Sigmoid colon (tissue), 6 donors: ENCODE measurements at regions not wholly inside any gene's neighbourhood (a gene's known extent, or its start where the extent isn't known, plus 50 kb on each side); places are given as distances from the start of the nearest gene placed in this dataset.

Source experiments
- DNase-seq: peaks from one replicate; pipeline ENCODE4 v3.0.0-alpha.2; 2019
- H3K27ac ChIP-seq, 4 donors: fragments of 200-600 bp; sonication (generic); one replicate each; pipeline ENCODE4 v1.5.1; 2016 to 2019; ENCODE audit warnings: mild to moderate bottlenecking in 1 of 4
- H3K27me3 ChIP-seq, 3 donors: fragments of 200-600 bp; sonication (generic); one replicate each; pipeline ENCODE4 v1.5.1; 2019; ENCODE audit warnings: mild to moderate bottlenecking in 1 of 3
- H3K36me3 ChIP-seq, 4 donors: fragments of 200-600 bp; sonication (generic); one replicate each; pipeline ENCODE4 v1.5.1; 2016 to 2019
- H3K4me1 ChIP-seq, 4 donors: fragments of 200-600 bp; sonication (generic); one replicate each; pipeline ENCODE4 v1.5.1; 2017 to 2019
- H3K4me3 ChIP-seq, 4 donors: fragments of 200-600 bp; sonication (generic); one replicate each; pipeline ENCODE4 v1.5.1; 2017 to 2019; ENCODE audit warnings: mild to moderate bottlenecking in 2 of 4, moderate library complexity in 1 of 4
- H3K9me3 ChIP-seq, 4 donors: fragments of 200-600 bp in 3 of 4; sonication (generic) in 3 of 4; one replicate each; pipeline versions ENCODE4 v1.5.1 to v1.6.1; 2013 to 2019
- CTCF ChIP-seq, 4 experiments: fragments of 450-650 bp in 3 of 4; fragments of 200-600 bp in 1 of 4; IDR thresholded peaks; one replicate each; pipeline ENCODE4 v1.5.1; 2016 to 2019; ENCODE audit warnings: antibody characterized with exemption in 4 of 4, mild to moderate bottlenecking in 3 of 4, moderate library complexity in 2 of 4
- EP300 ChIP-seq, 4 donors: sonication (generic); formaldehyde crosslinking; IDR thresholded peaks; one replicate each; pipeline ENCODE4 v1.6.1; 2017; ENCODE audit warnings: antibody characterized with exemption in 4 of 4
- POLR2A ChIP-seq, 2 donors: fragments of 450-650 bp; IDR thresholded peaks; one replicate each; pipeline ENCODE4 v1.6.1; 2016; ENCODE audit warnings: antibody characterized with exemption in 2 of 2, mild to moderate bottlenecking in 2 of 2, moderate library complexity in 2 of 2
- POLR2AphosphoS5 ChIP-seq, 4 donors: sonication (generic); formaldehyde crosslinking; IDR thresholded peaks; one replicate each; pipeline ENCODE4 v1.6.1; 2017; ENCODE audit warnings: antibody characterized with exemption in 4 of 4
- WGBS, 2 donors: extraction: QIAGEN DNeasy Blood & Tissue Kit; methylation state at CpG; one replicate each; pipeline ENCODE4 v1.1.7; 2013; 5-methylcytosine and 5-hydroxymethylcytosine counted together
- intact Hi-C: fragments of 100-400 bp; cut with DNase I; formaldehyde crosslinking; loops from one replicate; pipeline ENCODE4 v1.15.1; 2023
- donor health status: healthy with polysubstance abuse.
- donor health status: healthy.

GRCh38 chr4:149955780-149956390 lies 122.4 kb upstream of the DCLK2 start:
- H3K36me3 ChIP-seq = no peaks in the 10 kb centered on the region
- no peak overlapping the region for H3K4me3 ChIP-seq
- 78 to 79% methylated on average over 2 of the region's 2 CpGs for WGBS, 2 donors
- H3K27ac ChIP-seq = no peak overlapping the region
- no peaks in the 10 kb centered on the region for H3K27me3 ChIP-seq
- DNase-seq = no peak
- no peaks in the 10 kb centered on the region for H3K9me3 ChIP-seq
- TF ChIP-seq POLR2AphosphoS5 (IDR thresholded peaks at IDR 0.05) (no peak), POLR2A (IDR thresholded peaks at IDR 0.05) (no peak), CTCF (IDR thresholded peaks at IDR 0.05) (no peak), EP300 (IDR thresholded peaks at IDR 0.05) (no peak)
- intact Hi-C loops = no loop called here
- H3K4me1 ChIP-seq = no peaks in the 10 kb centered on the region

GRCh38 chr4:149956678-149957077 lies 121.6 kb upstream of the DCLK2 start:
- Histone ChIP-seq H3K4me1 (no peaks in the 10 kb centered on the region), H3K9me3 (no peaks in the 10 kb centered on the region), H3K36me3 (no peaks in the 10 kb centered on the region), H3K27me3 (no peaks in the 10 kb centered on the region), H3K27ac (no peak overlapping the region), H3K4me3 (no peak overlapping the region)
- 96% methylated on average over 3 of the region's 3 CpGs for WGBS, 2 donors
- intact Hi-C loops = no loop called here
- DNase-seq = no peak
- TF ChIP-seq POLR2A (IDR thresholded peaks at IDR 0.05) = no peak
- TF ChIP-seq POLR2AphosphoS5 (IDR thresholded peaks at IDR 0.05) = no peak
- TF ChIP-seq CTCF (IDR thresholded peaks at IDR 0.05) = no peak
- TF ChIP-seq EP300 (IDR thresholded peaks at IDR 0.05) = no peak

GRCh38 chr4:149961876-149962597 lies 116.2 kb upstream of the DCLK2 start:
- intact Hi-C loops = no loop called here
- TF ChIP-seq EP300 (IDR thresholded peaks at IDR 0.05) (no peak), CTCF (IDR thresholded peaks at IDR 0.05) (no peak), POLR2A (IDR thresholded peaks at IDR 0.05) (no peak), POLR2AphosphoS5 (IDR thresholded peaks at IDR 0.05) (no peak)
- DNase-seq = no peak
- WGBS, 2 donors = 56 to 73% methylated on average over 5 of the region's 5 CpGs
- H3K36me3 ChIP-seq = no peaks in the 10 kb centered on the region
- H3K4me1 ChIP-seq = no peaks in the 10 kb centered on the region
- no peak overlapping the region for H3K27ac ChIP-seq
- no peaks in the 10 kb centered on the region for H3K27me3 ChIP-seq
- H3K4me3 ChIP-seq = no peak overlapping the region
- no peaks in the 10 kb centered on the region for H3K9me3 ChIP-seq

- intact Hi-C loops = no loop called here
- no peaks in the 10 kb centered on the region for H3K9me3 ChIP-seq
- no peak overlapping the region for H3K27ac ChIP-seq
- no peaks in the 10 kb centered on the region for H3K27me3 ChIP-seq
- TF ChIP-seq EP300 (IDR thresholded peaks at IDR 0.05) (no peak), POLR2AphosphoS5 (IDR thresholded peaks at IDR 0.05) (no peak), CTCF (IDR thresholded peaks at IDR 0.05) (no peak), POLR2A (IDR thresholded peaks at IDR 0.05) (no peak)
- no peak overlapping the region for H3K4me3 ChIP-seq
- no peaks in the 10 kb centered on the region for H3K36me3 ChIP-seq
- no peaks in the 10 kb centered on the region for H3K4me1 ChIP-seq
- DNase-seq = no peak
- 85 to 87% methylated on average over 8 of the region's 8 CpGs for WGBS, 2 donors
Observed at GRCh38 chr4:149964001-149964796, 114.0 kb upstream of the DCLK2 start.
